ENCODE measurements at regions not wholly inside any gene's neighbourhood (a gene's known extent, or its start where the extent isn't known, plus 50 kb on each side); places are given as distances from the start of the nearest gene placed in this dataset.

DNA sequence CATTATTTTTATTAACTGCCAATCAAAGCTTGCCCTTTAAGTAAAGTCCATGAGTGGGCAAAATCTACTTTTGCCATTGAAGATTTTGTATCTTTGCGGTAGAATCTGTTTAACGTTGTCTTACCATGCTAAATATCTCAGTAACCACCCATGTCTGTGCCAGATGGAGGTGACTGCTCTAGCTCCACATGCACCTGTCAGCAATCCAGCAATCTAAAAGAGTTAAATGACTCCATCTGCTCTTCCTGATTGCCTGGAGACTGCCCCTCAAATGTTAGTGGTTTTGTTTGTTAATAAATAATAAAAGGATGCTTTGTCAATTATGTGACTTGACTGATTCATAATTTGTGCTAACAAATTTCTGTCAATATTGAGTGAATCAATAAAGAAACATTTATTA is 141.7 kb downstream of the RBM43 start:
- H3K27ac ChIP-seq: no peak overlapping the region
- TF ChIP-seq, protein P1, sequence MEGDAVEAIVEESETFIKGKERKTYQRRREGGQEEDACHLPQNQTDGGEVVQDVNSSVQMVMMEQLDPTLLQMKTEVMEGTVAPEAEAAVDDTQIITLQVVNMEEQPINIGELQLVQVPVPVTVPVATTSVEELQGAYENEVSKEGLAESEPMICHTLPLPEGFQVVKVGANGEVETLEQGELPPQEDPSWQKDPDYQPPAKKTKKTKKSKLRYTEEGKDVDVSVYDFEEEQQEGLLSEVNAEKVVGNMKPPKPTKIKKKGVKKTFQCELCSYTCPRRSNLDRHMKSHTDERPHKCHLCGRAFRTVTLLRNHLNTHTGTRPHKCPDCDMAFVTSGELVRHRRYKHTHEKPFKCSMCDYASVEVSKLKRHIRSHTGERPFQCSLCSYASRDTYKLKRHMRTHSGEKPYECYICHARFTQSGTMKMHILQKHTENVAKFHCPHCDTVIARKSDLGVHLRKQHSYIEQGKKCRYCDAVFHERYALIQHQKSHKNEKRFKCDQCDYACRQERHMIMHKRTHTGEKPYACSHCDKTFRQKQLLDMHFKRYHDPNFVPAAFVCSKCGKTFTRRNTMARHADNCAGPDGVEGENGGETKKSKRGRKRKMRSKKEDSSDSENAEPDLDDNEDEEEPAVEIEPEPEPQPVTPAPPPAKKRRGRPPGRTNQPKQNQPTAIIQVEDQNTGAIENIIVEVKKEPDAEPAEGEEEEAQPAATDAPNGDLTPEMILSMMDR (IDR thresholded peaks at IDR 0.05): no peak
- DNase-seq (no peak), ATAC-seq (no peak)
- no peaks in the 10 kb centered on the region for H3K27me3 ChIP-seq (ENCODE audit: low read depth)
- intact Hi-C loops (cut with DNase I): no loop called here
- no peaks in the 10 kb centered on the region for H3K36me3 ChIP-seq
- no peak overlapping the region for H3K4me3 ChIP-seq
- no peaks in the 10 kb centered on the region for H3K4me1 ChIP-seq
- no peaks in the 10 kb centered on the region for H3K9me3 ChIP-seq

DNA sequence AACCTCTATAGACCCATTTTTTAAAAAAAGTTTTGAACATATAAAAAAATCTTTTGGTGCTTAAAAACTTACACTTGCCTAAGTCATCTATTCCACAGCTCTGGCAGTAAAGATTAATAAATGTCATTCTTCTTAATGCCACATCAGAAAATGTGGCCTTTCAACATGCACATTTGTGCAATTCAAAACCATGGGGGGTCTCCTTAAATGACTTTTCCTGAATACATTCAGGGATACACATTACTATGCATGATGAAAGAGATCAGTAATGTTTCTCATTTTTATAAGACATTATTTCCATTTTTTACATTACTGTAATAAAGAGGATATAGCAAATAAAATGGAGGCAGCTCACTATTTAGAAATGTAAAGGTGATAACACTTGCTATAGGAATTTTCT is 142.3 kb downstream of the RBM43 start:
- Histone ChIP-seq H3K4me1 (no peaks in the 10 kb centered on the region), H3K27me3 (ENCODE audit: low read depth) (no peaks in the 10 kb centered on the region), H3K9me3 (no peaks in the 10 kb centered on the region), H3K4me3 (no peak overlapping the region), H3K27ac (no peak overlapping the region), H3K36me3 (no peaks in the 10 kb centered on the region)
- ATAC-seq (no peak), DNase-seq (no peak)
- intact Hi-C loops (cut with DNase I): no loop called here
- TF ChIP-seq, protein P1 (IDR thresholded peaks at IDR 0.05): no peak

DNA sequence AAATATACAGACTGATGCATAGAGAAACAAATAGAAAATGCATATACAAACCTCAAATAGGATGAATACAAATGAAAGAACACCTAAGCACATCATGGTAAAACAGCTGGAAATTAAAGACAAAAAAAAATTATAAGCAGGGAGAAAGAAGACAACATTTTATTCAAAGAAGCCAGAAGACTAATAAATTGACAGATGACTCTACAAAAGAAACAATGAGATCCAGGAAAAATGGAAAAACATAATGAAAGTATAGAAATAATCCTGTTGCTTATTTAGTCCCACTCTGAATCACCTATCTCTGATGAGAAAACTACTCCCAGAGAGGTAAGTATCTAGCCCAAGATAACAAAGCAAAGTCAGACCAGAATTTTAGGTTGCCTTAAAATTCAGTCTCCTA is 143.4 kb downstream of the RBM43 start:
- H3K36me3 ChIP-seq: no peaks in the 10 kb centered on the region
- H3K4me3 ChIP-seq: no peak overlapping the region
- no peaks in the 10 kb centered on the region for H3K9me3 ChIP-seq
- intact Hi-C loops (cut with DNase I): no loop called here
- no peak overlapping the region for H3K27ac ChIP-seq
- H3K27me3 ChIP-seq (ENCODE audit: low read depth): no peaks in the 10 kb centered on the region
- no peak for ATAC-seq
- no peaks in the 10 kb centered on the region for H3K4me1 ChIP-seq
- DNase-seq: no peak
- TF ChIP-seq, protein P1 (IDR thresholded peaks at IDR 0.05): no peak

DNA sequence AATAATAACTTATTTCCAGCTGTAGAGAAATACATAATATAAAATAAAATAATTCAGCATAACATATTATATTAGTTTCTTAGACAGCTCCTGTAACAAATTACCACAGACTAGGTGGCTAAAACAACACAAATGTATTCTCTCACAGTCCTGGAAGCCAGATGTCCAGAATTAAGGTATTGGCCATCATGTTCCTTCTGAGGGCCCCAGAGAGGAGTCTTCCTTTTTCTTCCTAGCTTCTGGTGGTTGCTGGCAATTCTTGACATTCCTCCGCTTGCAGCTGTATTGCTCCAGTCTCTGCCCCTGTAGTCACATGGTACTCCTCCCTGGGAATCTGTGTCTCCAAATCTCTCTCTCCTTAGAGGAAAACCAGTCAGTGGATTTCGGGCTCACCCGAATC is 146.8 kb downstream of the RBM43 start:
- H3K27me3 ChIP-seq (ENCODE audit: low read depth): no peaks in the 10 kb centered on the region
- H3K27ac ChIP-seq: no peak overlapping the region
- no peaks in the 10 kb centered on the region for H3K9me3 ChIP-seq
- H3K36me3 ChIP-seq: no peaks in the 10 kb centered on the region
- intact Hi-C loops (cut with DNase I): no loop called here
- H3K4me1 ChIP-seq: no peaks in the 10 kb centered on the region
- no peak for ATAC-seq
- no peak overlapping the region for H3K4me3 ChIP-seq
- no peak for DNase-seq
- TF ChIP-seq, protein P1 (IDR thresholded peaks at IDR 0.05): no peak

DNA sequence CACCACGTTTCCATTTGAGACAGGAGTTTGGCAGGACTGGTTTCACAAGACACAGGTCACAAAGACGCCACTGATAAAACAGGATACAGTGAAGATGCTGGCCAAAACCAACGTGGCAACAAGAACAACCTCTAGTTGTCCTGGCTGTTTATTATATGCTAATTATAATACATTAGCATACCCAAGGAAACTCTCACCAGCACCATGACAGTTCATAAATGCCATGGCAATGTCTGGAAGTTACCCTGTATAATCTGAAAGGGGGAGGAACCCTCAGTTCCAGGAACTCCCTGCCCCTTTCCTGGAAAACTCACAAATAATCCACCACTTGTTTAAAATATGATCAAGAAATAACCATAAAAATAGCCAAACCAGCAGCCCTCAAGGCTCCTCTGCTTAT is 148.3 kb downstream of the RBM43 start:
- Histone ChIP-seq H3K27ac (no peak overlapping the region), H3K4me3 (no peak overlapping the region), H3K27me3 (ENCODE audit: low read depth) (no peaks in the 10 kb centered on the region), H3K4me1 (no peaks in the 10 kb centered on the region), H3K9me3 (no peaks in the 10 kb centered on the region), H3K36me3 (no peaks in the 10 kb centered on the region)
- ATAC-seq: no peak
- DNase-seq: no peak
- intact Hi-C loops (cut with DNase I): no loop called here
- TF ChIP-seq, protein P1 (IDR thresholded peaks at IDR 0.05): no peak

All from lower lobe of right lung (tissue), 2 donors.